Glutamatergic neuron (in vitro differentiated cells): ENCODE measurements at regions not wholly inside any gene's neighbourhood (a gene's known extent, or its start where the extent isn't known, plus 50 kb on each side); places are given as distances from the start of the nearest gene placed in this dataset.

ENCODE experiments used
- DNase-seq: peaks from one replicate; pipeline ENCODE4 v3.0.0; 2022
- H3K27ac Mint-ChIP-seq: one replicate; pipeline ENCODE4 v1.8.0; 2020; ENCODE audit warnings: mild to moderate bottlenecking, mixed read lengths, inconsistent platforms; ENCODE audit not compliant: unreplicated experiment
- H3K27me3 Mint-ChIP-seq: one replicate; pipeline ENCODE4 v1.8.0; 2020; ENCODE audit warnings: mild to moderate bottlenecking, moderate library complexity, mixed read lengths, inconsistent platforms; ENCODE audit not compliant: unreplicated experiment
- H3K36me3 Mint-ChIP-seq: one replicate; pipeline ENCODE4 v1.8.0; 2020; ENCODE audit warnings: mild to moderate bottlenecking, mixed read lengths, inconsistent platforms; ENCODE audit not compliant: unreplicated experiment
- H3K4me1 Mint-ChIP-seq: one replicate; pipeline ENCODE4 v1.8.0; 2020; ENCODE audit warnings: mild to moderate bottlenecking, low read depth, mixed read lengths, inconsistent platforms; ENCODE audit not compliant: unreplicated experiment
- H3K4me3 Mint-ChIP-seq: one replicate; pipeline ENCODE4 v1.8.0; 2020; ENCODE audit warnings: mild to moderate bottlenecking, mixed read lengths, inconsistent platforms; ENCODE audit not compliant: unreplicated experiment
- H3K9me3 Mint-ChIP-seq: one replicate; pipeline ENCODE4 v1.8.0; 2020; ENCODE audit warnings: mild to moderate bottlenecking, moderate library complexity, mixed read lengths, inconsistent platforms; ENCODE audit not compliant: unreplicated experiment
- CTCF ChIP-seq: fragments of 200-600 bp; sonication (generic); IDR thresholded peaks from one replicate; pipeline ENCODE4 v1.5.0; 2021; ENCODE audit not compliant: partially characterized antibody, unreplicated experiment

DNA sequence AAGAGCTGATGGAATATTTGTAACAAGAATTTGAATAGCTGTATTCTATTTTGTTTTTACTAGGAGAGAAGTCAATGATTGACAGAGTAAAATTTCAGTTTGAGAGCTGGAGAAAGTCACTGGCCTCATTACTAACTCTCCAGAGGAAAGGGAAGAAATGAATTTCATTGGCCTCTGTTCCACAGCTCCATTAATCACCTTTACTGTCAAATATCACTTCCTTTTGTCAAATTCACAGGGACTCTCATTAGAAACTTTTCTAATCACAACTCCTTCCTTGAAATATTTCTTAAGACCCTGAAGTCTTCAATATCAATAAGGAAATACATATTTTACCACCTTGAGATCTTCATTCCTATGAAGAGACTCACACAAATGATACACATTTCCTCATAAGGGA is 379.9 kb upstream of the RASGRP1 start:
- no peaks in the 10 kb centered on the region for H3K9me3 Mint-ChIP-seq
- no peaks in the 10 kb centered on the region for H3K4me1 Mint-ChIP-seq
- no peak overlapping the region for H3K4me3 Mint-ChIP-seq
- no peak for TF ChIP-seq CTCF
- DNase-seq = no peak
- no peaks in the 10 kb centered on the region for H3K27me3 Mint-ChIP-seq
- no peaks in the 10 kb centered on the region for H3K36me3 Mint-ChIP-seq
- H3K27ac Mint-ChIP-seq = no peak overlapping the region

- Mint-ChIP-seq H3K4me3 (no peak overlapping the region), H3K27ac (no peak overlapping the region), H3K36me3 (no peaks in the 10 kb centered on the region), H3K9me3 (no peaks in the 10 kb centered on the region), H3K27me3 (no peaks in the 10 kb centered on the region), H3K4me1 (no peaks in the 10 kb centered on the region)
- TF ChIP-seq CTCF = no peak
- no peak for DNase-seq
Observed at GRCh38 chr15:38945551-38946298, 381.1 kb upstream of the RASGRP1 start.

DNA sequence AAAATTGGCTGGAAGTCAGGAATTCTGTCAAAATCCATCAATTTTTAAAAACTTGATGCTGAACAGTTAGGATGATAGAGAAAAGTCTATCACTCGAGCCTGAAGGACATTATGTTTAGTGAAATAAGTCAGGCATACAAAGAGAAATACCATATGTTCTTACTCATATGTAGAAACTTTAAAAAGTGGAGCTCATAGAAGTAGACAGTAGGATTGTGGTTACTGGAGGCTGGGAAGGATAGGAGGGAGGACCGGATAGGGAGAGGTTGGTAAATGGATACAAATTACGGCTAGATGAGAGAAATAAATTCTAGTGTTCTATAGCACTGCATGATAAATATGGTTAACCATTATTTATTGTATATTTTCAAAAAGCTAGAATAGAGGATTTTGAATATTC is 389.5 kb upstream of the RASGRP1 start:
- DNase-seq = no peak
- Mint-ChIP-seq H3K27ac (no peak overlapping the region), H3K9me3 (peaks cover 2% of the 10 kb centered on the region), H3K4me3 (no peak overlapping the region), H3K27me3 (no peaks in the 10 kb centered on the region), H3K4me1 (no peaks in the 10 kb centered on the region), H3K36me3 (no peaks in the 10 kb centered on the region)
- TF ChIP-seq CTCF = no peak

GRCh38 chr15:38961456-38961855 is 396.8 kb upstream of the RASGRP1 start:
- no peak overlapping the region for H3K27ac Mint-ChIP-seq
- peaks cover 2% of the 10 kb centered on the region for H3K9me3 Mint-ChIP-seq
- TF ChIP-seq CTCF = no peak
- H3K4me3 Mint-ChIP-seq = no peak overlapping the region
- no peaks in the 10 kb centered on the region for H3K36me3 Mint-ChIP-seq
- no peaks in the 10 kb centered on the region for H3K4me1 Mint-ChIP-seq
- H3K27me3 Mint-ChIP-seq = no peaks in the 10 kb centered on the region
- DNase-seq = no peak

- TF ChIP-seq CTCF = no peak
- Mint-ChIP-seq H3K4me3 (no peak overlapping the region), H3K4me1 (no peaks in the 10 kb centered on the region), H3K36me3 (no peaks in the 10 kb centered on the region), H3K27me3 (no peaks in the 10 kb centered on the region), H3K9me3 (no peaks in the 10 kb centered on the region), H3K27ac (no peak overlapping the region)
- DNase-seq = no peak
Observed at GRCh38 chr15:38961931-38962330, 397.3 kb upstream of the RASGRP1 start.
